ENCODE measurements at regions not wholly inside any gene's neighbourhood (a gene's known extent, or its start where the extent isn't known, plus 50 kb on each side); places are given as distances from the start of the nearest gene placed in this dataset.

DNA sequence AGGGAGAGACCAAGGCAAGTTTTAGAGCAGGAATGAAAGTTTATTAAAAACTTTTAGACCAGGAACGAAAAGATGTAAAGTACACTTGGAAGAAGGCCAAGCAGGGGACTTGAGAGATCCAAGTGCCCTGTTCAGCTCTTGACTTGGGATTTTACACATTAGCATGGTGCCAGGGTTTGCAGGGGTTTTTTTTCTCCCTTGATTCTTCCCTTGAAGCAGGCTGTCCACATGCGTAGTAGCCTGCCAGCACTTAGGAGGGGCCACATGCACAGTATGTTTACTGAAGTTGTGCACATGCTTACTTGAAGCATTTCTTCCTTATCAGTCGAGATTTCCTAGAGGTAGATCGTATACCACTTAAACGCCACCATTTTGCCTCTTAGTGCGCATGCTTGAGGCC, 277.5 kb upstream of the AGTR1 start:
- DNase-seq (ENCODE audit: low spot score), result no peak
- no peak for ATAC-seq (ENCODE audit: low FRiP score)
- TF ChIP-seq, protein P1, sequence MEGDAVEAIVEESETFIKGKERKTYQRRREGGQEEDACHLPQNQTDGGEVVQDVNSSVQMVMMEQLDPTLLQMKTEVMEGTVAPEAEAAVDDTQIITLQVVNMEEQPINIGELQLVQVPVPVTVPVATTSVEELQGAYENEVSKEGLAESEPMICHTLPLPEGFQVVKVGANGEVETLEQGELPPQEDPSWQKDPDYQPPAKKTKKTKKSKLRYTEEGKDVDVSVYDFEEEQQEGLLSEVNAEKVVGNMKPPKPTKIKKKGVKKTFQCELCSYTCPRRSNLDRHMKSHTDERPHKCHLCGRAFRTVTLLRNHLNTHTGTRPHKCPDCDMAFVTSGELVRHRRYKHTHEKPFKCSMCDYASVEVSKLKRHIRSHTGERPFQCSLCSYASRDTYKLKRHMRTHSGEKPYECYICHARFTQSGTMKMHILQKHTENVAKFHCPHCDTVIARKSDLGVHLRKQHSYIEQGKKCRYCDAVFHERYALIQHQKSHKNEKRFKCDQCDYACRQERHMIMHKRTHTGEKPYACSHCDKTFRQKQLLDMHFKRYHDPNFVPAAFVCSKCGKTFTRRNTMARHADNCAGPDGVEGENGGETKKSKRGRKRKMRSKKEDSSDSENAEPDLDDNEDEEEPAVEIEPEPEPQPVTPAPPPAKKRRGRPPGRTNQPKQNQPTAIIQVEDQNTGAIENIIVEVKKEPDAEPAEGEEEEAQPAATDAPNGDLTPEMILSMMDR (IDR thresholded peaks at IDR 0.05), result no peak

DNA sequence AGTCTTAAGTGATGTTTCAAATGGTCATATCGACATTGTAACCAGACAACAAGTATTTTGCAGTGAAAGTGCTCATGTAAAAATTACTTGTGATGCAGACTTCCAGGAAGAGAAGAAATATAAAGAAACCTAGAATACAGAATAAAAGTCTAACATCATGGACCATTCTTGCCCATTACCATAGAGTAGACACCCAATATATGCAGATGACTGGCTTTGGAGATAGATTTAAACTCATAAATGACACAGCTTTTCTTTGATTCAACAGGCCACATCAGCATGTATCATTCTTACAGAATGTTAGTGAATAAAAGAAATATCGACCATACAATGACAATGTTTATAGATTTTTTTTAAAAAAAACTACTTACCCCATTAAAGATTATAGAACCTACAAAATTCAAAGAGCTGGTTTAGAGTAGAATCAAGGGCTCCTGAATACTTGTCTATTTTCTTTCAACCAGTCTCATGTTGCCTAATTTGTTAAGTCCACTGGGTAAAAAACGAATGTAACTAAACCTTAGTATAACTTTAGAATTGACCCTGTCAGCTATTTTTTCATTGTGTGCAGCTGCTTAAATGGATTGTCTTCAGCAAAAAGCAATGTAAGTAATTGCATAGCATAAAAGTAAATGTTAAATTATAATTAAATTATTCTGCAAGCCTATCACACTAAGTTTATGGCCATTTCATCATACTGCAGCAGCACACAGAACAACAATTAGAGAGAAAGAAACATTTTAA, 268.7 kb upstream of the AGTR1 start:
- ATAC-seq (ENCODE audit: low FRiP score) (no peak), DNase-seq (ENCODE audit: low spot score) (no peak)
- TF ChIP-seq, protein P1 (IDR thresholded peaks at IDR 0.05), result no peak

DNA sequence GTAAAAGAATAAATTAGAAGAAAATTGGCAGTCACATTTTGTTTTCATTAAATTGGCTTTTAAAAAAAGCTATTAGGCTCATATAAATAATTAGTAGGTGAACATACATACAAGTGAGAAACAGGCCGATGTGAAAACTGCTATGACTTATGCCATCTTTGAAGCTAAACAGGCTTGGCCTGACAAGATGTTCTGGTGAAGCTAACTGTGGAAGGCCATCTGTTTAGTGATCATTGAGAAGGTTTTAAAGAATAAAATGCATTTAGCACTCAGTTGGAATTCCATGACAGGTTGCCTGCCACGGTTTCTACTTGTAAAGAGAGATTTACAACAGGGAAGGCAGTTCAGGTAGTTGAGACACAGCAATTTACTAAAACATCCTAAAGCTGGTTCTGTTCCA, 264.0 kb upstream of the AGTR1 start:
- DNase-seq (ENCODE audit: low spot score) (no peak), ATAC-seq (ENCODE audit: low FRiP score) (no peak)
- TF ChIP-seq, protein P1 (IDR thresholded peaks at IDR 0.05), result no peak

DNA sequence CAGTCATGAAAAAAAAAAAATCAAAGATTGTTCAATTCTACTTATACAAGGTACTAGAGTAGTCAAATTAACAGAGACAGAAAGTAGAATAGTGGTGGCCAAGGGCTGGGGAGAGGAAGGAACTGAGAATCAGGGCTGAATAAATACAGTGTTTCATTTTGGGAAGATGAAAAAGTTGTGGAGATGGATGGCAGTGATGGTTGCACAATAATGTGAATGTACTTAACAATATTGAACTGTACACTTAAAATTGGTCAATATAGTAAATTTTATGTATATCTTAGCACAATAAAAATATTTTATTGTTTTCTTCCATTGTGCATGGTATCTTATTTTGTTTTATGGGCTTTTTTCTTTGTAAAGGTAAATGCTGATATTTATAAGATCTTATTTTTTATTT, 262.2 kb upstream of the AGTR1 start:
- no peak for DNase-seq (ENCODE audit: low spot score)
- no peak for ATAC-seq (ENCODE audit: low FRiP score)
- TF ChIP-seq, protein P1 (IDR thresholded peaks at IDR 0.05), result no peak

DNA sequence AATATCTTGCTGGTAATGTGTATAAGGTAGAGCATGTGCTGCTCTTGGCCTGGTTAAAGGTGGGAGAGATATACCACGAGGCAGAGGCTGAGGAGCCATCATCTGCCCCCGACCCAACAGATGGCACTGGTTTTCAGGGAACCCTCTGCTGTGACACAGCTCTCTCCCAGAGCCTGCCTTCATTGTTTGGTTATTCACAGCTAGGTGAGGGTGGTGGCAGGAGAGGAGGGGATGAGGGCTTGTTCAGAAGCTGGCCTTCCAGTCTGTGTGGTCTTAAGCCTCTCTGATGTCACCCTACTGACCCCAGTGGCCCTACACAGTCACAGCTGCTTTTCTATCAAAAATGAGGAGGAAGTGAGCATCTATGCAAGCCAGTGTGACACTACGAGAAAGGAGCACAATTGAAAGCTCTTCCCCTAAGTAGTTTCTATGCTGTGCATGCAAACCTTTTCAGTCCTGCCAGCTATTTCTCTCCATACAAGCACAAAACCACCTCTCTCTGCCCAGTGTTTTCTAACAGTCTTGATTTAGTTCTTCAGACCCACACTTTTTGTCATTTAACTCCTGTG, 258.4 kb upstream of the AGTR1 start:
- no peak for ATAC-seq (ENCODE audit: low FRiP score)
- TF ChIP-seq, protein P1 (IDR thresholded peaks at IDR 0.05), result no peak
- DNase-seq (ENCODE audit: low spot score), result no peak

DNA sequence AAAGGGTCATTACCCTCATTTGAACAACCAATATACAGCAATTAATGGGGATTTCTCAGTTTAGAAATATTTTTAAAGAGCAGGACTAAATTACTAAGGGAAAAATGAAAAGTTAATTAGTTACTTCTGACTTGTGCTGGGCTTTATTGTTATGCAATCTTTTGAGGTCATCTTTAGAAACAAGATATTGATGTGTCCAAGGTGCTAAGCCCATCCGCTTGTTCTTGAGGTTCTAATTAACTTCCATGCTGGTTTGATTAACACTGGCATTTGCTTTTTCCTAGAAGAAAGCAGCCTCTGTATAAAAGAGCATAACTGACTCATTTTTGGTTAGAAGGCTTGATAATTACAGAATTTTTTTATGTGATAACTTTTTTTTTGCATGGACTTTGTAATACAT, 256.5 kb upstream of the AGTR1 start:
- ATAC-seq (ENCODE audit: low FRiP score) (no peak), DNase-seq (ENCODE audit: low spot score) (no peak)
- TF ChIP-seq, protein P1 (IDR thresholded peaks at IDR 0.05), result no peak

DNA sequence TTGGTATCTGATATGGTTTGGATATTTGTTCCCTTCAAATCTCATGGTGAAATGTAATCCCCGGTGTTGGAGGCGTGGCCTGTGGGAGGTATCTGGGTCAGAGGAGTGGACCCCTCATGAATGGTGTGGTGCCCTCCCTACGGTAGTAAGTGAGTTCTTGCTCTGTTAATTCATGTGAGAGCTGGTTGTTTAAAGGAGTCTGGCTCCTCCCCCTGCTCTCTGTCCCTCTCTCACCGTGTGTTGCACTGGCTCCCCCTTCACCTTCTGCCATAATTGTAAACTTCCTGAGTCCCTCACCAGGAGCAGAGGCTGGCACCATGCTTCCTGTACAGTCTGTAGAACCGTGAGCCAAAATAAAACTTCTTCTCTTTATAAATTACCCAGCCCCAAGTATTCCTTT, 246.9 kb upstream of the AGTR1 start:
- DNase-seq (ENCODE audit: low spot score) (no peak), ATAC-seq (ENCODE audit: low FRiP score) (no peak)

More for the DNA sequence above, 246.9 kb upstream of the AGTR1 start:
- TF ChIP-seq, protein P1 (IDR thresholded peaks at IDR 0.05), result no peak
